ENCODE measurements at regions not wholly inside any gene's neighbourhood (a gene's known extent, or its start where the extent isn't known, plus 50 kb on each side); places are given as distances from the start of the nearest gene placed in this dataset.

DNA sequence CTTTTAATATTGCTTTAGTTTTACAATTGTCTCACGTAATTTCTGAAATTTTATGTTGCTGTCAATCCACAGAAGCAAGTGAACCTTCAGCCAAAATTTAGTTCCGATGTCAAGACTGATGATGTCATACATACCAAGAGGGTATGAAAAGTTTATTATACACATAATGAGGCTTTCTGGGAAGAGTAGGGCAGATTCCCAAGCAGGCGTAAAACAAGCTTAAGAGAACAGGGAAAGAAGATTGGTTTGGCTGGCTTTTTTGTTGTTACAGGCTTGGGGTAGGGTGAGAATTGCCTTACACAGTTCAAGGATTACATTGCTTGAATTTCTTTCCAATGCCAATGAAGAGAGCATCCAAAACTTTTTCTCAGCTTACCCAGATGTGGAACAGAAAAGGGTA, 1962.9 kb upstream of the CDH6 start:
- TF ChIP-seq CTCF (IDR thresholded peaks at IDR 0.05): no peak
- no peak for TF ChIP-seq POLR2AphosphoS5 (IDR thresholded peaks at IDR 0.05; ENCODE audit: insufficient read depth in 1 of 2, low read depth in 1 of 2)
- no peak for TF ChIP-seq POLR2A (IDR thresholded peaks at IDR 0.05)
